CD4-positive, alpha-beta T cell treated with Interferon alpha-2 for 1 hour (primary cell): ENCODE measurements at regions not wholly inside any gene's neighbourhood (a gene's known extent, or its start where the extent isn't known, plus 50 kb on each side); places are given as distances from the start of the nearest gene placed in this dataset.

Source experiments
- DNase-seq, 2 donors: peaks; one replicate each; pipeline ENCODE4 v3.0.0-alpha.2; 2020 to 2022

- no peak for DNase-seq
Measured at GRCh38 chr15:39157882-39158281, 423.0 kb upstream of the THBS1 start.

DNA sequence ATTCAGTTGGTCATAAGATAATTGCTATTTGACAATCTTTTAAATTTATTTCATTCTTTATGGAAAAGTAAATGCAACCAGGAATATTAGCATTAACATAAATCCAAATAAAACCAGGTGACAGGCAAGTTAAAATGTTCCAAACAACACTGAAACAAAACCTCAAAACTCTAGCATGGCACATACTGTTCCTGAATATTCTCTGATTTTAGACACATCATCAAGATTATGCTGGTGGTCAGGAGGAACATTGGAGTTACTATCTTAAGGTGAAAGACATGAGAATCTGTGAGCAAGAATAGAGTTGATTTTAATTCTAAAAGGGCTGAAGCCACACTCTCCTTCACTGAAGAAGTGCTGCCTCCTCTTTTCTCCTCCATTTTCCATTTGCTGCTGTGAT, 421.0 kb upstream of the THBS1 start:
- no peak for DNase-seq

- no peak for DNase-seq
Measured at GRCh38 chr15:39161096-39161495, 419.8 kb upstream of the THBS1 start.

GRCh38 chr15:39165020-39165706, 415.7 kb upstream of the THBS1 start:
- DNase-seq: no peak

- no peak for DNase-seq
Measured at GRCh38 chr15:39167164-39168058, 413.5 kb upstream of the THBS1 start.

- DNase-seq: peak in 1 of 2 donors; percentile 21
Measured at GRCh38 chr15:39171944-39172368, 408.9 kb upstream of the THBS1 start.

DNA sequence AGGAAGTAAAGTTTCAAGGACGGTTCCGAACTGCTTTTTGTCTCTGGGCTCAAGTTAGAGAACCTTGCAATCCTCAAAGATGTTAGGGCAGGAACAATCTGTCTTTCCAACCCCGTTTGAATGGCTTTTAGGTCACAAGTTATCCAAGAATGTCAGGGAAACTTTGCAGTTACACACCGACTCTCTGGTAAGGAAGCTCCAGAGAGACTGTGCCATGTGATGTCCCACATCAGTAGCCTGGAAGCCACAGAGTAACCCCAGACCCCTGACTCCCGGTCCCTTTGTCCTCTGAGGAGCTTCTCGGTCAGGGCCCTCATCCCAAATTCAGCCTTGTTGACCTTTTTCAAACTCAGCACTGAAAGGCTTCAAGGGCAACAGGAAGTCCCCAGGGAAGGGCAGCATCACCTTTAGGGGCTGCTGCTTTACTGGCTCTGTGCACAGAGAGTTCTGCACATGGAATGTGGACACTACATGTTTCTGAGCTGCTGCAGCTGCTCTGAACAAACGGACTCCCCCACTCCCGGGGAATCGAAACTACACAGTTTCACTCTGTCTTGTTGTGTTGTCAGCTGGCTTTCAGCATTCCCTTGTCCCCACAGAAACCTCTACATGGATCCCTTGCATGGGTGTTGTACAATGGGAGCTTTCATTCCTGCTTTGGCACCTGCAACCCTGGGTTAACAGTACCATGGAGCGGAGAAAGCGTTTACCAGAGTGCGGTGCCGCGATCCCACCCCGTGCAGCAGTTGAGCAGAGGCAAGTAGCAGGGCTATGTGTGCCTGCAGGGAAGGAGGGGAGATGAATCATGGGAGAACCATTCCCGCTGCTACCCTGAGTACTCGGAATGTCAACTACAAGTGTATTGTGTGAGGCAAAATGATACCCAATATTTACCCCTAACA, 408.2 kb upstream of the THBS1 start:
- DNase-seq: no peak

GRCh38 chr15:39173426-39173825, 407.5 kb upstream of the THBS1 start:
- DNase-seq: no peak

DNA sequence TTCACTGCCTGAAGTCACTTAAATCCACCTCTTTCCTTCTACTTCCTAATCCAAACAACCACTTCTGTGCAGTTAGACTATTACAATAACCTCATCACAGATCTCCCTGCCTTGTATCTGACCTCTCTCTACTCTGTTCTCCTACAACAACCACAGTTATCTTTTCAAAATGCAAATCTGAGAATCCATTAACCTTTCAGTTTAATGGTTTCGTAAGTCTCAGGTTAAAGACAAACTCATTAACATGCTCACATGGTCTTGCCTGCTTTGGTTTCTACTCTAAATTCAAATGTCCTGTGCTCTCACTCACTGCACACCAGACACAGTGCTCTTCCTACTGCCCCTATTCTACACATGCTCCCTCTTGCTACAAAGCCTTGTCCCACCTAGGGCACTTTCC, 406.5 kb upstream of the THBS1 start:
- DNase-seq: no peak

GRCh38 chr15:39176030-39176429, 404.8 kb upstream of the THBS1 start:
- DNase-seq: no peak

DNA sequence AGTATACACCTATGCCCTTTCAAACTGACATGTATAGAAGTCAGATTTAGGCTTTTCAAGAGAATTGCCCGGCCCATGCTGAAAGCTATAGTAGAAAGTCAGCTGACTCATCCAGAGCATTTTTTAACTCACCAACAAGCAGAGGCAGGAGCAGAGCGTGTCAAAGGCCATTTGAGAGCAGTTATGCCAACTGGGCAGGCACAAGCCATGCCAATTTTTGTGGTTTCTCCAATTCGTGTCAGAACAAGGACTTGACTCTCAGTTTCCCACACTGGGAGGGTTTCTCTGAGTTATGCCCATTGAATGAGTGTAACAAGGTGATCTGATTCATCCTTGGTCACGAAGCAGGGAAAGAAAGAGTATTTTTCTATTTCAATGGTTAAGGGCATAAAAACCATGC, 403.3 kb upstream of the THBS1 start:
- DNase-seq: no peak

- DNase-seq: no peak
Measured at GRCh38 chr15:39180030-39180429, 400.8 kb upstream of the THBS1 start.

DNA sequence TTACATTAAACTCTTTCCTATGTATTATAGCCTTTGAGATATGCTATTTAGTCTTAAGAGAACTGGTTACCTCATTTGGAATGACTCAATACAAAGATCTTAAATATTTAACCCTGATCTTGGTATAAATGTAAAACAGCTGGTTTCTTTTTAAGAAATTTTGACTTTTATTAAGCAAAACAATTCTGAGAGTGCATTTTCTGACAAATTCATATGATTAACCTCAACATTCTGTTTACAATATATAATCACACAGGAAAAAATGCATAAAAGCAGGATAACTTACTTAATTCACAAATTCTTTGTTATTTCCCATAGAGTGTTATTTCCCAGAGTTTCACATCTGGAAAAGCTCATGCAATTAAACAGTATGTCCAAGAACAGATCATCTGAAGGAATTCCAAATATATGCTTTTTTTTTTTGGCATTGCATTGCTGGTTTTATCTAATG, 400.4 kb upstream of the THBS1 start:
- DNase-seq: no peak

DNA sequence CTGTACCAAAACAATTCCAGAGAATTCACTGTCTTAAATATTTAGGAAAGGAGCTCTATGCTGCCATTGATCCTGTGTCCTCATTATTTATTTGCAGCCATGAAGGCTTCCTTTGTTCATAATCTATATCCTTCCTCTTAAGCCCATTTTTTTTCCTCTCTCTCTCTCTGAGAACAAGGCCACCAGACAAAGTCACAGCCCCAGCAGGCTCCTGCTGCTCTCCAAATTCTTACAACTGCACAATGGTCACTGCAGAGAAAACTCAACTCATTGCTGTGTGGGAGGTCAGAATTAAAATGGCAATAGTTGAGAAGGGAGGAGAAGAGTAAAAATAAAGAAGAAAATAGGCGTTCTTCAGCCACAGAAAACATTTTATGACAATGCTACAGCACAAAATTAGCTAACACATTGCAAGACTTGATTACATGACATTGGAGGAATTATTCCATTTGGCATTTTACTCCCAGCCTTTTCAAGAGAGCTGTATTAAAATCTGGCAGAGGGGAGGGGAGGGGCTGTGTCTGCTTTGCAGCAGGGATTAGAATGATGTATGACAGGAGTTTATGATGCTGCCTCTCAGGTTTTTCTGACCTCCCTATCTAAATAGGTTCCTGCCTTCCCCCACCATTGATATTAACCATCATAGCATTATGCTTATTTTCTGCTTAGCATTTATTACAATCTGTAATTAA, 399.7 kb upstream of the THBS1 start:
- no peak for DNase-seq

DNA sequence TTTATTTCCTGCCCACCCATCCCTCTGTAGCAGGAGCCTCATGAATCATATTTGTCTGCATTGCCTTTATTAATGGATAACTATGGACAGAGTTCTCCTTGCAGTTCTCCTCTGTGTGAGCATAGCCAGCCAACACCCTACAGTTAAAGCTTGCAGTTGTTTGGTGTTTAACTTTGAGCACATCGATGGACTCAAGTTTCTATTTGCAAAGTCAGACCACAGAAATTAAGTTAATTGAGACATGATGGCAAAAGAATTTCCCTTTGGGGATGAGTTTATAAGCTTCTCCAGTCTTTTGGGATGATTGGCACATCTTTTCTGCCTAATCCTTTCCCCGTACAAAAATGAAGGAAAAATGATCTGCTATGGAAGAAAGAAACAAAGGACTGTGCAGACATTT, 398.9 kb upstream of the THBS1 start:
- no peak for DNase-seq

DNA sequence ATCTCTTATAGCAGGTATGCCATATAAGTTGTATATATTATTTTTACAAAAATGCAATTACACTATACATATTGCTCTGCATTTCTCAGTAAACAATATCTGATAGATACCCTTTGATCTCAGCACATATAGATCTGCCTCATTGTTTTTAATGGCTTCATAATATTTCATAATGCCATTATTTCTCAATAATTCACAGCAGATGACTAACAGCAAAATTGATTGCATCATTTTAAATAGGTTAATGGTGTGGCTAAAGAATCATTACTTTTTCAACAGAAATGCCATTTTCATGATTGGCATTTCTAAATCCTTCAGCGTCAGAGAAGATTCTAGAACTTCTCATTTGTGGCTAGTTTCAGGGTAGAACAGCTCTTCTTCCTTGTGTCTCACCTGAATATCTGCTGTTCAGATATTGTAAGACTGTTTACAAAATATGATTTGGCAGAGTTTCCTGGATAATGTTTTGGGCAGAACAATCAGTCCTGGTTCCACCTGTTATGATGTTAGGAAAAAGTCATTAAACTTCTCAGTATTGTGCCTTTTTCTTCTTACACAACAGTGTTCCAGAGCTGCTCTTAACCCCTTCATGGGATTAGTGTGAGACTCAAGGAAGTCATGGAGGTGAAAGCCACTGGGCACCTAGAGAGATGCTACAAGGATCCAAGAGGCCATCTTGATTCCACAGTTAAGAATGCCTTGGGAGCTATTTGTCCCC, 397.6 kb upstream of the THBS1 start:
- DNase-seq: no peak

DNA sequence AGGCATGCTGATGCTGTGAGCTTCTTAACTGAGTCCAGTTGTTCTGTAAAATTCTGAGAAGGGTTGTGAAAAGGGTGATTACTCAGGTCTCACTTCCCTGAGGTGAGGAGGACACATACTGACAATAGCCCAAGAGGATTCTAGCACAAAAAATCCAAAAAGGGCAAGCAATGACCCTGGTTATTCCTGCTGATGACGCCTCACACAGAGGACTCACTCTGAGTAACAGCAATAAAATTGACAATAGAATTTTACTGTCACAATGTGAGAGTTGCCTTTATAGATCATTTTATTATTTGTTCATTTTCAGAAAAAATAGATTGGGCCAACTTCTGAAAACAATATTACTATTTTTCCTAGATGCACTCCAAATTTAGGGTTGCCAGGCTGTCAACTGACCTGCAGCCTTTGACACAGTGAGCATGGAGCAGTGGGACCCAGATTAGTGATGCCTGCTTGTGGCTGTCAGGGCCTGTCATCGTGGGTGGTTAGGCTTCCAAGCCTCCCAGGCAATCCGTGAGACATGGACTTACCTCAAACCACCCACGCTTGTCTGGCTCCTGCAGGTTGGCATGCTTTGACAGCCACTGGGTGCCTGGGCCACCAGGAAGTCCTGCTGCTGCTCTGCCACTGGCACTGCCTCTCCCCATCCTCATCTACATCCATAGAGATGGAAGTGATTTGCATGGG, 396.0 kb upstream of the THBS1 start:
- no peak for DNase-seq

- DNase-seq: no peak
Measured at GRCh38 chr15:39188314-39188713, 392.6 kb upstream of the THBS1 start.

- no peak for DNase-seq
Measured at GRCh38 chr15:39188930-39189329, 391.9 kb upstream of the THBS1 start.

GRCh38 chr15:39191871-39192291, 389.0 kb upstream of the THBS1 start:
- no peak for DNase-seq

GRCh38 chr15:39192351-39192750, 388.5 kb upstream of the THBS1 start:
- DNase-seq: no peak
